Activated CD4-positive, alpha-beta memory T cell treated with anti-CD3 and anti-CD28 coated beads for 36 hours (primary cell): ENCODE measurements at regions not wholly inside any gene's neighbourhood (a gene's known extent, or its start where the extent isn't known, plus 50 kb on each side); places are given as distances from the start of the nearest gene placed in this dataset.
"Not testable (repeated sequence)": the region's sequence is repeated elsewhere in the genome, so short reads cannot be mapped to it uniquely, and the experiment has no call there.

Source experiments
- CTCF ChIA-PET: fragments of 350-600 bp; sonication (Branson Sonifier 250); formaldehyde crosslinking; loops from one replicate; lab custom pipeline; 2021; ENCODE audit warnings: antibody characterized with exemption, inconsistent platforms; lab: Charles Lee
- POLR2A ChIA-PET: fragments of 350-600 bp; sonication (Branson Sonifier 250); formaldehyde crosslinking; loops from one replicate; lab custom pipeline; 2021; ENCODE audit warnings: antibody characterized with exemption; lab: Charles Lee
- DNase-seq: peaks from one replicate; pipeline ENCODE4 v3.0.0-alpha.2; 2020
- H3K27ac Mint-ChIP-seq: one replicate; pipeline ENCODE4 v1.8.0; 2021; ENCODE audit warnings: mixed read lengths
- H3K27me3 Mint-ChIP-seq: one replicate; pipeline ENCODE4 v1.8.0; 2021; ENCODE audit warnings: mixed read lengths
- H3K36me3 Mint-ChIP-seq: one replicate; pipeline ENCODE4 v1.8.0; 2021; ENCODE audit warnings: mixed read lengths
- H3K4me1 Mint-ChIP-seq: one replicate; pipeline ENCODE4 v1.8.0; 2021; ENCODE audit warnings: low read depth, mixed read lengths
- H3K4me3 Mint-ChIP-seq: one replicate; pipeline ENCODE4 v1.8.0; 2021; ENCODE audit warnings: mild to moderate bottlenecking, mixed read lengths
- H3K9me3 Mint-ChIP-seq: one replicate; pipeline ENCODE4 v1.8.0; 2021; ENCODE audit warnings: mixed read lengths
- intact Hi-C: fragments of 100-400 bp; cut with micrococcal nuclease; formaldehyde crosslinking; loops from one replicate; pipeline ENCODE4 v1.15.1; 2023

DNA sequence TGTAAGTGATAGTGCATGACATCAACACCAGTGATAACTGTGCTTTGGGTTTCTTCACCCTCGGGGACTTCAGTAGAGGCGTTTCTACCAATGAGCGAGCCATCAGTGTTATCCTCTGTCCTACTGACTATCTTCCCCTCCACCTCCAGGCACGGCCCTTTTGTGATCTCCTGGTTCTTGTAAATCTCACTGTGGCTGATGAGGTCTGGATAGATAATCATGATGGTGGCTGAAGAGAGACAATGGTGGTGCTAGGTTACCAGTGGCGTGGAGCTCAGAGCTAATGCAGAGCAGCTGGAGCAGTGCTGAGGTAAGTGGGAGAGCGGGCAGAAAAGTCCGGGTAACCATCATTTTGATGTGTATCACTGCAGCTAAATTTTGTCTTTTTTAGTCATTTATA is 816.6 kb downstream of the GLUD2 start:
- no peak overlapping the region for H3K27ac Mint-ChIP-seq
- ChIA-PET CTCF (no interaction called here), POLR2A (no interaction called here)
- no peaks in the 10 kb centered on the region for H3K4me1 Mint-ChIP-seq
- DNase-seq: no peak
- no peaks in the 10 kb centered on the region for H3K27me3 Mint-ChIP-seq
- H3K4me3 Mint-ChIP-seq: no peak overlapping the region
- no peaks in the 10 kb centered on the region for H3K36me3 Mint-ChIP-seq
- intact Hi-C loops: no loop called here
- no peaks in the 10 kb centered on the region for H3K9me3 Mint-ChIP-seq

DNA sequence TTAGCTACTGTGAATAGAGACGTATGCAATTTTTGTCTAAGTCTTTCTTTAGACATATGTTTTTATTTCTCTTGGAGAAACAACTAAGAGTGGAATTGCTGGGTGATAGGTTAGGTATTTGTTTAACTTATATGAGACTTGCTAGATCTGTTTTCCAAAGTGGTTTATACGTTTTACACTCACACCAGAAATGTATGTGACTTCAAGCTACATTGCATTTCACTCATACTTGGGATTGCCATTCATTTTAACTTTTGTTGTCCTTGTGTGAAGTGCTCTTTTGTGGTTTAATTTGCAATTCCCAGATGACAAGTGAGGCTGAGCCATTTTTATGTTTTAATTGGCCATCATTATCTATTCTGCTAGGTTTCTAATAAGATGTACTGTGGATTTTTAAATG is 817.2 kb downstream of the GLUD2 start:
- intact Hi-C loops: no loop called here
- Mint-ChIP-seq H3K36me3 (no peaks in the 10 kb centered on the region), H3K9me3 (no peaks in the 10 kb centered on the region), H3K4me3 (no peak overlapping the region), H3K4me1 (no peaks in the 10 kb centered on the region), H3K27ac (no peak overlapping the region), H3K27me3 (no peaks in the 10 kb centered on the region)
- no peak for DNase-seq
- ChIA-PET CTCF (no interaction called here), POLR2A (no interaction called here)

DNA sequence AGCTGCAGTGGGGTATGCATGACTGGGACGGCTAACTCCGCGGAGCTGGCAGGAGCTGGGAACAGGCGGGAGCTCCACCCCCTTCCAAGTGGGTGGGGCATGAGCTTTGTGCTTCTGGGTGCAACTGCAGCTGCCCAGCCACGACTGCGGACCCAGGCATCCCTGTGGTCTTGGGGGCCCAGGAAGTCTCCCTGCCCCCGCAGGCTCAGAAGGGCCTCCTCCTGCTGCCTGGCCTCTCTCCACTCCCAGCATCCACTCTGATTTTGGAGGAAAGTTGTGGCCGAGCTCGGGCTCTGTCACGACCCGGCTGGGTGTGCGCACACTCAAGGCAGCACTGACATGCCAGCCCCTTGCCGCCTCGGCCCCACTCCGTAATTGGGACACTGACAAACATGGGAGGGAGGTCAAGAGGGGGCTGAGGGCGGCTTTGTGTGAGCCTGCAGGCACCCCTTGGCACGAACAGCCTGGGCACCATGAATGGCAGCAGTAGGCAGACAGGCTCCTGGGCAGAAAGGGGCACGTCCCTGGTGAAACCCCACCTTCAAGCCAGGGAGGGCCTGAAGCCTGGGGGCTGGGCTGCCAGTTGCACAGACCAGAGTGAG is 822.6 kb downstream of the GLUD2 start:
- Mint-ChIP-seq H3K9me3 (no peaks in the 10 kb centered on the region), H3K27ac (no peak overlapping the region), H3K27me3 (no peaks in the 10 kb centered on the region), H3K36me3 (no peaks in the 10 kb centered on the region), H3K4me1 (no peaks in the 10 kb centered on the region), H3K4me3 (no peak overlapping the region)
- ChIA-PET CTCF (no interaction called here), POLR2A (no interaction called here)
- intact Hi-C loops: no loop called here
- DNase-seq: no peak

DNA sequence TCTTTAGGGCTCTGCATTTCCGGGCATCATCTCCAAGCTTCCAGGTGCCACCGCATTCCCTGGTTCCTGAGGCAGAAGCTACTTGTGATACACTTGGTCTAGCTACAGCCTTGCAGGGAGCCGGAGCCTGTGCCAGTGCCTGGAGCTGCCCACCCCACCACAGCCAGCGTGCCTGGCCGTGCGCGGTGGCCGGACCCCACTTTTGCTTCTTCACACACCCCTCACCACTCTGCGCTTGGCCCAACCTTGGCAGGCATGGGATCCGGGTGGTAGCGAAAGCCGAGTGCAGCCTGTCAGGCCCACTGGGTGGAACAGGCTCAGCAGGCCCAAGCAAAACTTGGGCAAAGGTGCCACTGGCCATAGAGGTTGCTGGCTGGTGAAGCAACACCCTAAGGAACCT is 823.7 kb downstream of the GLUD2 start:
- no peaks in the 10 kb centered on the region for H3K4me1 Mint-ChIP-seq
- POLR2A ChIA-PET: no interaction called here
- H3K36me3 Mint-ChIP-seq: no peaks in the 10 kb centered on the region
- no peaks in the 10 kb centered on the region for H3K27me3 Mint-ChIP-seq
- DNase-seq: no peak
- no peak overlapping the region for H3K4me3 Mint-ChIP-seq
- H3K27ac Mint-ChIP-seq: no peak overlapping the region
- CTCF ChIA-PET: no interaction called here
- no peaks in the 10 kb centered on the region for H3K9me3 Mint-ChIP-seq
- intact Hi-C loops: no loop called here

DNA sequence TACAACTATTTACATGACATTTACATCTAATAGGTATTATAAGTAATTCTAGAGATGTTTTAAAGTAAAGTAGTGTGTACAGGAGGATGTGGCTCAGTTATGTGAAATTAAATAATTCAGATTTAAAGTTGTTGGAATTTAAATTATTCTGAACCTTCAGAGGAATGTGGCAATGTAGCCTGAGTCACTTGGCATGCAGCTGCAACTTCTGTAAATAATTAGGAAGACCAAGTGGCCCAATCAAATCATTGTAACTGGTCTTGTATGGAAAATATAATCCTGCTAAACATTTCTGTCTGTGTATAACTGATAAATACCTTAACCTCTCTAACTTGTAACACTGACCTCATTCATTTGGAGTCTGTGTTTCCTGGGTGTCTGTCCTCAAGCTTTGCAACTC is 828.9 kb downstream of the GLUD2 start:
- ChIA-PET POLR2A (no interaction called here), CTCF (no interaction called here)
- no peak for DNase-seq
- no peaks in the 10 kb centered on the region for H3K9me3 Mint-ChIP-seq
- no peaks in the 10 kb centered on the region for H3K4me1 Mint-ChIP-seq
- H3K36me3 Mint-ChIP-seq: no peaks in the 10 kb centered on the region
- no peak overlapping the region for H3K27ac Mint-ChIP-seq
- H3K4me3 Mint-ChIP-seq: no peak overlapping the region
- intact Hi-C loops: no loop called here
- no peaks in the 10 kb centered on the region for H3K27me3 Mint-ChIP-seq

DNA sequence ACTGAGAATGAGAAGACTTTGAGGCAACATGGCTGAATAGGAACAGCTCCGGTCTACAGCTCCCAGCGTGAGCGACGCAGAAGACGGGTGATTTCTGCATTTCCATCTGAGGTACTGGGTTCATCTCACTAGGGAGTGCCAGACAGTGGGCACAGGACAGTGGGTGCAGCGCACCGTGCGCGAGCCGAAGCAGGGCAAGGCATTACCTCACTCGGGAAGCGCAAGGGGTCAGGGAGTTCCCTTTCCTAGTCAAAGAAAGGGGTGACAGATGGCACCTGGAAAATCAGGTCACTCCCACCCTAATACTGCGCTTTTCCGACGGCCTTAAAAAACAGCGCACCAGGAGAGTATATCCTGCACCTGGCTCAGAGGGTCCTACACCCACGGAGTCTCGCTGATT is 829.9 kb downstream of the GLUD2 start:
- POLR2A ChIA-PET, H3K27me3 Mint-ChIP-seq, H3K9me3 Mint-ChIP-seq, H3K36me3 Mint-ChIP-seq, H3K4me1 Mint-ChIP-seq, CTCF ChIA-PET, H3K4me3 Mint-ChIP-seq, DNase-seq, H3K27ac Mint-ChIP-seq, intact Hi-C loops: not testable (repeated sequence)

DNA sequence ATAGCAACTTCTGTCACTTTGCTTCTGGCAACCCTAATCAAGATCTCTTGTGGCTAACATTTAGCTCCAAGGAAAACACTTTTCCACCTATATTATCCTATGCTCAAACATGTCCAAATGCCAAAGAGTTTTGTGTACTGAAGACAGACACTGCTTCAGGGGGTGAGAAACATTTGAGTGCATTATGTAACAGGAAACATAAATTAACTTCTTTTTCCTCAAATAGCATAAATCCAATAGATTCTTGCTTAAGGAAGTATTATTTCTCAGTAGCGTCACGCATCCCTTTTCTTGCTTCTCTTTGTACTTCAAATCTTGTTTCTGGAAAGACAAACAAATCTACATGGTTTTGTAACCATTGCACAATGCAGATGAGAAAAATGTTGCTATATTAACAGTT is 839.1 kb downstream of the GLUD2 start:
- Mint-ChIP-seq H3K9me3 (no peaks in the 10 kb centered on the region), H3K27ac (no peak overlapping the region), H3K27me3 (no peaks in the 10 kb centered on the region), H3K4me3 (no peak overlapping the region), H3K4me1 (no peaks in the 10 kb centered on the region), H3K36me3 (no peaks in the 10 kb centered on the region)
- no peak for DNase-seq
- intact Hi-C loops: no loop called here
- CTCF ChIA-PET: no interaction called here
- POLR2A ChIA-PET: no interaction called here

DNA sequence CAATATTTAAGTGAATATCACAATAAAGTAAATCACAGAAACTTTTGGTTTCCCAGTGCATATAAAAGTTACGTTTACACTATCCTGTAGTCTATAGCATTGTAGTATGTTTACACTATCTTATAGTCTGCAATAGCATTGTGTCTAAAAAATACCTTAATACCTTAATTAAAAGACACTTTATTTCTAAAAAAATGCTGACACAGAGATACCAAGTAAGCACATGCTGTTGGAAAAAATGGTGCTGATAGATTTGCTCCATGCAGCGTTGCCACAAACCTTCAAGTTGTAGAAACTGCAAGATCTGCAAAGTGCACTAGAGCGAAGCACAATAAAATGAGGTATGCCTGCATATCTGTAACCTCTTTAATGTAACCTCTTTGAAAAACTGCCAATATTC is 847.3 kb downstream of the GLUD2 start:
- no peaks in the 10 kb centered on the region for H3K9me3 Mint-ChIP-seq
- CTCF ChIA-PET: no interaction called here

DNA sequence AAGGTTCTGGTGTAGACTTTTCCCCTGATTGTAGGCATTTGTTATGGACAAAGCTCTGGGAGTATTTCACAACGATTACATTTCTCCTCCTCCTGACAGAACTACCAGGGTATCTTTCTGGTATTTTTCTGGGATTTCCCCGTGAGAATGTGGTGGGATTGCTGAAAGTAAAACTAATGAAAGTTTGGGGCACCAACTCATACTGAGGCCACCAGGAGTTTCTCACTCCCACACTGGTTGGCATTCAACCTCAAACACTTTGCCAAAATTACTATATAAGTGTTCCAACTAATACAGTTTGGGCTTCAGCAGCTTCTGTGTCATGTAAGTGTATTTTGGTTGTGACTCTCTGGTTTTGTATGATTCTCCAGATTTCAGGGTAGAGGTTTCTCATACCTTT is 855.1 kb downstream of the GLUD2 start:
- Mint-ChIP-seq H3K27me3 (no peaks in the 10 kb centered on the region), H3K4me1 (no peaks in the 10 kb centered on the region), H3K36me3 (no peaks in the 10 kb centered on the region), H3K27ac (no peak overlapping the region), H3K9me3 (no peaks in the 10 kb centered on the region), H3K4me3 (no peak overlapping the region)
- ChIA-PET POLR2A (no interaction called here), CTCF (no interaction called here)
- intact Hi-C loops: no loop called here
- no peak for DNase-seq

More for the DNA sequence above, 847.3 kb downstream of the GLUD2 start:
- no peak overlapping the region for H3K27ac Mint-ChIP-seq
- DNase-seq: no peak
- H3K36me3 Mint-ChIP-seq: no peaks in the 10 kb centered on the region
- POLR2A ChIA-PET: no interaction called here
- no peak overlapping the region for H3K4me3 Mint-ChIP-seq
- H3K27me3 Mint-ChIP-seq: no peaks in the 10 kb centered on the region
- no peaks in the 10 kb centered on the region for H3K4me1 Mint-ChIP-seq
- intact Hi-C loops: no loop called here

DNA sequence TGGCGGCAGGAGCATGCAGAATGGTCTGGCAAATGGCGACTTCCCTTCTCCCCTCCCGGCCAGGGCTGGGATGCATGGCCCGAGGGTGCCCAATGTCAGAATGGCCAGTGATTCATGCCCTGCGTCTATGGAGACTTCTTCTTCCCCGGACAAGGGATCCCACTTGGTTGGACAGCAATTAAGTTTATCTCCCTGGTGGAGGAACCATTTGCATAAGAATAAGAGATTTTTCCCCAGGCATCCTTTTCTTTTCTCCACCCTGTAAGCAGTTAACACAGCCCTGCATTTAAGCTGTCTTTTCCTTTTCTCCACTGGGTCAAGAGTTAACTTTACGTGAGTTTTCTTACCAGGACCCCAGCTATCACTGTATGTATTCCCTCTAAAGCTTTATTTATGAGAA is 856.6 kb downstream of the GLUD2 start:
- no peak for DNase-seq
- no peaks in the 10 kb centered on the region for H3K4me1 Mint-ChIP-seq
- POLR2A ChIA-PET: no interaction called here
- CTCF ChIA-PET: no interaction called here
- no peak overlapping the region for H3K27ac Mint-ChIP-seq
- no peaks in the 10 kb centered on the region for H3K36me3 Mint-ChIP-seq
- H3K4me3 Mint-ChIP-seq: no peak overlapping the region
- intact Hi-C loops: no loop called here
- H3K27me3 Mint-ChIP-seq: no peaks in the 10 kb centered on the region
- no peaks in the 10 kb centered on the region for H3K9me3 Mint-ChIP-seq

DNA sequence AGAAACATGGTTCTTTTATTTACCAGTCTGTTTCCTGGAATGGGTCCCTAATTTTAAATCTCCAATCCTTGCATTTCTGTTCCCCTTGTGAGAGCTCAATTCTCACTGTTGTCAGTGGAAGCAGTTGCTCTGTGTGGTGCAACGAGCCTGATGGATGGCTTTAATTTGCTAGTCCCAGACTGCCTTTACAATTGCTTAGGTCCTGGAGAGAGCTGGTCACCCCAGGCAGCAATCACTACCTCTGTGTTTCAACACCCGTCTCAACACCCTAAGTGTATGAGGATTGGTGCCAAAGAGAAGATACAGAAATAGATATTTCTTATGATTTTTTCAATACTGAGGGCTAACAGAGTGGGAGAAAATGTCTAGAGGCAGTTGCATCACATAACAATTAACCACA is 873.8 kb downstream of the GLUD2 start:
- Mint-ChIP-seq H3K9me3 (no peaks in the 10 kb centered on the region), H3K27me3 (no peaks in the 10 kb centered on the region), H3K4me3 (no peak overlapping the region), H3K4me1 (no peaks in the 10 kb centered on the region), H3K36me3 (no peaks in the 10 kb centered on the region), H3K27ac (no peak overlapping the region)
- ChIA-PET CTCF (no interaction called here), POLR2A (no interaction called here)
- intact Hi-C loops: no loop called here
- no peak for DNase-seq

DNA sequence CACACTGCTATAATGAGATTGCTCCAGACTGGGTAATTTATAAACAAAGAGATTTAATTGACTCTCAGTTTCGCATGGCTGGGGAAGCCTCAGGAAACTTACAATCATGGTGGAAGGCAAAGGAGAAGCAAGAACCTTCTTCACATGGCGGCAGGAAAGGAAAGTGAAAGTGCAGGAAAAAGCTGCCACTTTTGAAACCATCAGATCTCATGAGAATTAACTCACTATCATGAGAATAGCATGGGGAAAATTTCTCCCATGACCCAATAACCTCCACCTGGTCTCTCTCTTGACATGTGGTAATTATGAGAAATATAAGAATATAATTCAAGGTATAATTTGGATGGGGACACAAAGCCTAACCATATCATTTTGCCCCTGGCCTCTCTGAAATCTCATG is 884.2 kb downstream of the GLUD2 start:
- no peak overlapping the region for H3K27ac Mint-ChIP-seq
- intact Hi-C loops: no loop called here
- no peak for DNase-seq
- POLR2A ChIA-PET: no interaction called here
- peaks cover 3% of the 10 kb centered on the region for H3K9me3 Mint-ChIP-seq
- CTCF ChIA-PET: no interaction called here
- H3K27me3 Mint-ChIP-seq: no peaks in the 10 kb centered on the region
- H3K4me1 Mint-ChIP-seq: no peaks in the 10 kb centered on the region
- no peak overlapping the region for H3K4me3 Mint-ChIP-seq
- no peaks in the 10 kb centered on the region for H3K36me3 Mint-ChIP-seq

DNA sequence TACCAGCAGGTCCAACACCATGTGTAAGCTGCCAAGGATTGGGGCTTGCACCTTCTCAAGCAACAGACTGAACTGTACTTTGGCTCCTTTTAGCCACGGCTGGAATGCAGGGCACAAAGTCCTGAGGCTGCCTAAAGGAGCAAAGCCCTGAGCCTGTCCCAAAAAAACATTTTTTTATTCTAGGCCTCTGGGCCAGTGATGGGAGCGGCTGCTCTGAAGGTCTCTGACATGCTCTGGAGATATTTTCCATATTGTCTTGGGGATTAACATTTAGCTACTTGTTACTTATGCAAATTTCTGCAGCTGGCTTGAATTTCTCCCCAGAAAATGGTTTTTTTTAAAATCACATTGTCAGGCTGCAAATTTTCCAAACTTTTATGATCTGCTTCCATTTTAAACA is 885.3 kb downstream of the GLUD2 start:
- no peaks in the 10 kb centered on the region for H3K4me1 Mint-ChIP-seq
- ChIA-PET CTCF (no interaction called here), POLR2A (no interaction called here)
- H3K9me3 Mint-ChIP-seq: peaks cover 3% of the 10 kb centered on the region
- no peaks in the 10 kb centered on the region for H3K36me3 Mint-ChIP-seq
- intact Hi-C loops: no loop called here
- H3K27me3 Mint-ChIP-seq: no peaks in the 10 kb centered on the region
- no peak overlapping the region for H3K27ac Mint-ChIP-seq
- DNase-seq: no peak
- no peak overlapping the region for H3K4me3 Mint-ChIP-seq
